CD4-positive, alpha-beta memory T cell (primary cell): ENCODE measurements at regions not wholly inside any gene's neighbourhood (a gene's known extent, or its start where the extent isn't known, plus 50 kb on each side); places are given as distances from the start of the nearest gene placed in this dataset.

Experiments used
- CTCF ChIA-PET: fragments of 350-600 bp; sonication (Branson Sonifier 250); formaldehyde crosslinking; loops from one replicate; lab custom pipeline; 2021; ENCODE audit warnings: inconsistent platforms; ENCODE audit not compliant: partially characterized antibody; lab: Charles Lee
- POLR2A ChIA-PET: fragments of 350-600 bp; sonication (Branson Sonifier 250); formaldehyde crosslinking; loops from one replicate; lab custom pipeline; 2021; ENCODE audit not compliant: partially characterized antibody; lab: Charles Lee
- DNase-seq, 5 donors: peaks; one replicate each; pipeline versions ENCODE4 v3.0.0 to v3.0.0-alpha.2; 2020 to 2022; ENCODE audit warnings: mixed read lengths in 1 of 5
- H3K27ac ChIP-seq: one replicate; pipeline ENCODE4 v1.7.0; 2013; ENCODE audit warnings: low read depth, low read length
- H3K27me3 ChIP-seq: 2 replicates; pipeline ENCODE4 v1.7.0; 2013; ENCODE audit warnings: mild to moderate bottlenecking, low read length, moderate library complexity; ENCODE audit not compliant: insufficient read depth
- H3K36me3 ChIP-seq: 2 replicates; pipeline ENCODE4 v1.7.0; 2013; ENCODE audit warnings: mild to moderate bottlenecking, low read length, moderate library complexity; ENCODE audit not compliant: insufficient read depth
- H3K4me1 ChIP-seq: 2 replicates; pipeline ENCODE4 v1.7.0; 2013; ENCODE audit warnings: mild to moderate bottlenecking, low read length, moderate library complexity; ENCODE audit not compliant: insufficient read depth
- H3K4me3 ChIP-seq, 2 donors: one replicate each; pipeline ENCODE4 v1.7.0; 2013; ENCODE audit warnings: low read length in 2 of 2, mild to moderate bottlenecking in 1 of 2
- H3K9me3 ChIP-seq, 2 donors: one replicate each; pipeline ENCODE4 v1.7.0; 2013; ENCODE audit warnings: low read length in 2 of 2, control low read depth in 1 of 2; ENCODE audit not compliant: control insufficient read depth in 1 of 2
- H3K27ac Mint-ChIP-seq, 7 donors: one replicate each; pipeline ENCODE4 v1.8.0; 2020 to 2021; ENCODE audit warnings: mixed read lengths in 7 of 7, mild to moderate bottlenecking in 6 of 7, inconsistent platforms in 3 of 7, moderate library complexity in 3 of 7
- H3K27me3 Mint-ChIP-seq, 2 donors: one replicate each; pipeline ENCODE4 v1.8.0; 2020 to 2021; ENCODE audit warnings: mixed read lengths in 2 of 2
- H3K36me3 Mint-ChIP-seq, 2 donors: one replicate each; pipeline ENCODE4 v1.8.0; 2020 to 2021; ENCODE audit warnings: mixed read lengths in 2 of 2, inconsistent platforms in 1 of 2, mild to moderate bottlenecking in 1 of 2
- H3K4me1 Mint-ChIP-seq, 4 donors: one replicate each; pipeline ENCODE4 v1.8.0; 2020 to 2021; ENCODE audit warnings: mixed read lengths in 4 of 4, mild to moderate bottlenecking in 1 of 4
- H3K4me3 Mint-ChIP-seq, 8 donors: one replicate each; pipeline ENCODE4 v1.8.0; 2020 to 2021; ENCODE audit warnings: mixed read lengths in 8 of 8, mild to moderate bottlenecking in 7 of 8, moderate library complexity in 6 of 8, inconsistent platforms in 3 of 8
- H3K9me3 Mint-ChIP-seq, 8 donors: one replicate each; pipeline ENCODE4 v1.8.0; 2020 to 2021; ENCODE audit warnings: mixed read lengths in 8 of 8, mild to moderate bottlenecking in 5 of 8, inconsistent platforms in 3 of 8, moderate library complexity in 1 of 8
- intact Hi-C: fragments of 100-400 bp; cut with micrococcal nuclease; formaldehyde crosslinking; loops from one replicate; pipeline ENCODE4 v1.15.1; 2023

- no peaks in the 10 kb centered on the region for H3K36me3 ChIP-seq
- intact Hi-C loops, result no loop called here
- no peaks in the 10 kb centered on the region for H3K9me3 ChIP-seq
- no peak overlapping the region for H3K4me3 Mint-ChIP-seq
- no peaks in the 10 kb centered on the region for H3K27me3 ChIP-seq
- no peak overlapping the region for H3K27ac ChIP-seq
- no peak overlapping the region for H3K4me3 ChIP-seq
- H3K9me3 Mint-ChIP-seq, result no peaks in the 10 kb centered on the region
- H3K36me3 Mint-ChIP-seq, result no peaks in the 10 kb centered on the region
- POLR2A ChIA-PET, result no interaction called here
- CTCF ChIA-PET, result no interaction called here
- no peaks in the 10 kb centered on the region for H3K4me1 Mint-ChIP-seq
- H3K27ac Mint-ChIP-seq, result no peak overlapping the region
- no peak for DNase-seq
- peaks cover 3% of the 10 kb centered on the region in 2 donors for H3K27me3 Mint-ChIP-seq
- no peaks in the 10 kb centered on the region for H3K4me1 ChIP-seq
These were observed 73.9 kb downstream of the ACTBL2 start for GRCh38 chr5:57408714-57409113.

GRCh38 chr5:57408285-57408684 is 74.3 kb downstream of the ACTBL2 start:
- no peaks in the 10 kb centered on the region for H3K27me3 ChIP-seq
- Mint-ChIP-seq H3K4me1 (no peaks in the 10 kb centered on the region), H3K27ac (no peak overlapping the region), H3K9me3 (no peaks in the 10 kb centered on the region), H3K36me3 (no peaks in the 10 kb centered on the region), H3K27me3 (peaks cover 5 to 6% of the 10 kb centered on the region in 2 donors), H3K4me3 (no peak overlapping the region)
- no peaks in the 10 kb centered on the region for H3K9me3 ChIP-seq
- DNase-seq, result no peak
- no peaks in the 10 kb centered on the region for H3K4me1 ChIP-seq
- CTCF ChIA-PET, result interaction anchor here (1.5 kb wide), 1 partner anchor 92 kb away, joined by 3 read pairs; no protein-coding TSS in a partner anchor
- H3K36me3 ChIP-seq, result no peaks in the 10 kb centered on the region
- H3K27ac ChIP-seq, result no peak overlapping the region
- intact Hi-C loops, result no loop called here
- POLR2A ChIA-PET, result no interaction called here
- no peak overlapping the region for H3K4me3 ChIP-seq

- Mint-ChIP-seq H3K4me1 (no peaks in the 10 kb centered on the region), H3K36me3 (no peaks in the 10 kb centered on the region), H3K9me3 (no peaks in the 10 kb centered on the region), H3K27ac (no peak overlapping the region), H3K27me3 (peaks cover 6 to 8% of the 10 kb centered on the region in 2 donors), H3K4me3 (no peak overlapping the region)
- Histone ChIP-seq H3K4me3 (no peak overlapping the region), H3K27me3 (no peaks in the 10 kb centered on the region), H3K4me1 (no peaks in the 10 kb centered on the region), H3K36me3 (no peaks in the 10 kb centered on the region), H3K9me3 (no peaks in the 10 kb centered on the region), H3K27ac (no peak overlapping the region)
- POLR2A ChIA-PET, result no interaction called here
- CTCF ChIA-PET, result interaction anchor here (1.4 to 1.5 kb wide), 2 partner anchors 66 to 93 kb away, joined by 3 read pairs; no protein-coding TSS in a partner anchor
- DNase-seq, result no peak
- intact Hi-C loops, result no loop called here
These were observed 75.2 kb downstream of the ACTBL2 start for GRCh38 chr5:57407391-57407790.

- ChIA-PET CTCF (interaction anchor here (1.4 to 1.5 kb wide), 2 partner anchors 65 to 93 kb away, joined by 3 read pairs; no protein-coding TSS in a partner anchor), POLR2A (no interaction called here)
- H3K4me1 Mint-ChIP-seq, result no peaks in the 10 kb centered on the region
- no peaks in the 10 kb centered on the region for H3K36me3 ChIP-seq
- H3K9me3 ChIP-seq, result no peaks in the 10 kb centered on the region
- no peaks in the 10 kb centered on the region for H3K36me3 Mint-ChIP-seq
- H3K9me3 Mint-ChIP-seq, result no peaks in the 10 kb centered on the region
- H3K27me3 Mint-ChIP-seq, result peaks cover 6 to 8% of the 10 kb centered on the region in 2 donors
- no peaks in the 10 kb centered on the region for H3K27me3 ChIP-seq
- no peak overlapping the region for H3K4me3 Mint-ChIP-seq
- no peak for DNase-seq
- no peak overlapping the region for H3K4me3 ChIP-seq
- no peak overlapping the region for H3K27ac Mint-ChIP-seq
- intact Hi-C loops, result no loop called here
- H3K27ac ChIP-seq, result no peak overlapping the region
- H3K4me1 ChIP-seq, result no peaks in the 10 kb centered on the region
These were observed 76.0 kb downstream of the ACTBL2 start for GRCh38 chr5:57406641-57407040.

- Mint-ChIP-seq H3K4me3 (no peak overlapping the region), H3K27me3 (peaks cover 6 to 8% of the 10 kb centered on the region in 2 donors), H3K27ac (no peak overlapping the region), H3K4me1 (no peaks in the 10 kb centered on the region), H3K36me3 (no peaks in the 10 kb centered on the region), H3K9me3 (no peaks in the 10 kb centered on the region)
- DNase-seq, result no peak
- Histone ChIP-seq H3K27ac (no peak overlapping the region), H3K9me3 (no peaks in the 10 kb centered on the region), H3K4me1 (no peaks in the 10 kb centered on the region), H3K27me3 (no peaks in the 10 kb centered on the region), H3K4me3 (no peak overlapping the region), H3K36me3 (no peaks in the 10 kb centered on the region)
- ChIA-PET CTCF (interaction anchor here (1.5 to 1.8 kb wide), 2 partner anchors 8 to 93 kb away, joined by 4 to 5 read pairs; no protein-coding TSS in a partner anchor), POLR2A (no interaction called here)
- intact Hi-C loops, result no loop called here
These were observed 76.6 kb downstream of the ACTBL2 start for GRCh38 chr5:57405984-57406383.

- no peaks in the 10 kb centered on the region for H3K4me1 ChIP-seq
These were observed 79.8 kb downstream of the ACTBL2 start for GRCh38 chr5:57402761-57403160.

GRCh38 chr5:57402348-57402747 is 80.3 kb downstream of the ACTBL2 start:
- H3K27me3 ChIP-seq, result no peaks in the 10 kb centered on the region
- Mint-ChIP-seq H3K4me3 (no peak overlapping the region), H3K27me3 (peaks cover 8% of the 10 kb centered on the region in 2 donors), H3K27ac (no peak overlapping the region), H3K4me1 (no peaks in the 10 kb centered on the region), H3K9me3 (peaks cover 0 to 2% (median 0%) of the 10 kb centered on the region in 8 donors), H3K36me3 (no peaks in the 10 kb centered on the region)
- no peaks in the 10 kb centered on the region for H3K9me3 ChIP-seq
- H3K36me3 ChIP-seq, result no peaks in the 10 kb centered on the region
- no peaks in the 10 kb centered on the region for H3K4me1 ChIP-seq
- DNase-seq, result no peak
- ChIA-PET CTCF (no interaction called here), POLR2A (no interaction called here)
- no peak overlapping the region for H3K4me3 ChIP-seq
- intact Hi-C loops, result no loop called here
- no peak overlapping the region for H3K27ac ChIP-seq

More at GRCh38 chr5:57402761-57403160, 79.8 kb downstream of the ACTBL2 start:
- Mint-ChIP-seq H3K27me3 (peaks cover 8% of the 10 kb centered on the region in 2 donors), H3K36me3 (no peaks in the 10 kb centered on the region), H3K4me3 (no peak overlapping the region), H3K9me3 (peaks cover 0 to 2% (median 0%) of the 10 kb centered on the region in 8 donors), H3K4me1 (no peaks in the 10 kb centered on the region), H3K27ac (no peak overlapping the region)
- H3K4me3 ChIP-seq, result no peak overlapping the region
- DNase-seq, result no peak
- no peak overlapping the region for H3K27ac ChIP-seq
- intact Hi-C loops, result no loop called here
- ChIA-PET CTCF (no interaction called here), POLR2A (no interaction called here)
- no peaks in the 10 kb centered on the region for H3K27me3 ChIP-seq
- no peaks in the 10 kb centered on the region for H3K9me3 ChIP-seq
- H3K36me3 ChIP-seq, result no peaks in the 10 kb centered on the region
